Neural cell (in vitro differentiated cells): ENCODE measurements at regions not wholly inside any gene's neighbourhood (a gene's known extent, or its start where the extent isn't known, plus 50 kb on each side); places are given as distances from the start of the nearest gene placed in this dataset.

Source experiments
- H2AFZ ChIP-seq: fragments of 200-600, 300-800 bp; sonication (generic), shearing (Covaris generic); 2 replicates; pipeline ENCODE4 v1.6.0; 2014; ENCODE audit warnings: low read depth, mild to moderate bottlenecking, antibody characterized with exemption, low read length, moderate library complexity
- H3F3A ChIP-seq: fragments of 200-600 bp; shearing (Covaris generic); 2 replicates; pipeline ENCODE4 v1.6.1; 2016; ENCODE audit warnings: mild to moderate bottlenecking, moderate library complexity, mixed read lengths, antibody characterized with exemption, low read length; ENCODE audit not compliant: insufficient read depth, poor library complexity, severe bottlenecking
- H3K27ac ChIP-seq: fragments of 200-600, 300-800 bp; sonication (generic), shearing (Covaris generic); 2 replicates; pipeline ENCODE4 v1.5.1; 2014; ENCODE audit warnings: mild to moderate bottlenecking, low read length, moderate library complexity
- H3K27me3 ChIP-seq: fragments of 300-800, 200-600 bp; sonication (generic), shearing (Covaris generic); 2 replicates; pipeline ENCODE4 v1.6.0; 2014; ENCODE audit warnings: mild to moderate bottlenecking, low read depth, low read length, moderate library complexity; ENCODE audit not compliant: insufficient read depth
- H3K36me3 ChIP-seq: fragments of 300-800, 200-600 bp; sonication (generic), shearing (Covaris generic); 2 replicates; pipeline ENCODE4 v1.5.1; 2014; ENCODE audit warnings: mild to moderate bottlenecking, antibody characterized with exemption, low read length, moderate library complexity; ENCODE audit not compliant: insufficient read depth
- H3K4me2 ChIP-seq: fragments of 300-800, 200-600 bp; sonication (generic), shearing (Covaris generic); 2 replicates; pipeline ENCODE4 v1.6.0; 2014; ENCODE audit warnings: mild to moderate bottlenecking, low read length
- H3K4me3 ChIP-seq: fragments of 300-800, 200-600 bp; sonication (generic), shearing (Covaris generic); 2 replicates; pipeline ENCODE4 v1.5.1; 2014; ENCODE audit warnings: mild to moderate bottlenecking, low read length, moderate library complexity
- H3K79me2 ChIP-seq: fragments of 200-600 bp; shearing (Covaris generic); replicated peaks from 2 replicates; pipeline ENCODE4 v1.6.0; 2014; ENCODE audit warnings: mild to moderate bottlenecking, low read length, moderate library complexity; ENCODE audit not compliant: insufficient read depth
- H3K9ac ChIP-seq: fragments of 300-800, 200-600 bp; sonication (generic), shearing (Covaris generic); 2 replicates; pipeline ENCODE4 v1.6.1; 2016; ENCODE audit warnings: mild to moderate bottlenecking, low read length, mixed read lengths
- H3K9me2 ChIP-seq: fragments of 200-600 bp; shearing (Covaris generic); 2 replicates; pipeline ENCODE4 v1.6.1; 2016; ENCODE audit warnings: mild to moderate bottlenecking, low read length, mixed read lengths; ENCODE audit not compliant: insufficient read depth
- H3K9me3 ChIP-seq: fragments of 200-600, 300-800 bp; sonication (generic), shearing (Covaris generic); 2 replicates; pipeline ENCODE4 v1.6.1; 2016; ENCODE audit warnings: mild to moderate bottlenecking, mixed run types, low read length, moderate library complexity, mixed read lengths
- H4K20me1 ChIP-seq: fragments of 200-600 bp; shearing (Covaris generic); 2 replicates; pipeline ENCODE4 v1.6.1; 2016; ENCODE audit warnings: mild to moderate bottlenecking, mixed run types; ENCODE audit not compliant: insufficient read depth
- CTCF ChIP-seq: fragments of 450-650 bp; IDR thresholded peaks from 2 replicates; pipeline ENCODE4 v1.5.1; 2014; ENCODE audit warnings: antibody characterized with exemption, mild to moderate bottlenecking, moderate library complexity; ENCODE audit not compliant: poor library complexity, severe bottlenecking
- EP300 ChIP-seq: fragments of 450-650 bp; conservative IDR thresholded peaks from 2 replicates; pipeline ENCODE4 v1.6.1; 2014; ENCODE audit warnings: antibody characterized with exemption, mild to moderate bottlenecking, moderate library complexity; ENCODE audit not compliant: poor library complexity, severe bottlenecking
- EZH2 ChIP-seq: fragments of 200-600, 300-800 bp; shearing (Covaris generic), sonication (generic); IDR thresholded peaks from 2 replicates; pipeline ENCODE4 v1.6.1; 2014; ENCODE audit warnings: antibody characterized with exemption, low read length, borderline replicate concordance, mild to moderate bottlenecking; ENCODE audit not compliant: insufficient read depth, poor library complexity, severe bottlenecking
- MXI1 ChIP-seq: fragments of 450-650 bp; conservative IDR thresholded peaks from 2 replicates; pipeline ENCODE4 v1.6.1; 2014; ENCODE audit warnings: antibody characterized with exemption, mild to moderate bottlenecking; ENCODE audit not compliant: poor library complexity, severe bottlenecking
- POLR2AphosphoS5 ChIP-seq: IDR thresholded peaks from 2 replicates; pipeline ENCODE4 v1.6.1; 2012
- RAD21 ChIP-seq: fragments of 450-650 bp; conservative IDR thresholded peaks from 2 replicates; pipeline ENCODE4 v1.6.1; 2014; ENCODE audit warnings: antibody characterized with exemption, mild to moderate bottlenecking, moderate library complexity
- REST ChIP-seq: IDR thresholded peaks from 2 replicates; pipeline ENCODE4 v1.6.1; 2012; ENCODE audit warnings: borderline replicate concordance
- SMC3 ChIP-seq: fragments of 450-650 bp; conservative IDR thresholded peaks from 2 replicates; pipeline ENCODE4 v1.6.1; 2014; ENCODE audit warnings: antibody characterized with exemption, mild to moderate bottlenecking, moderate library complexity; ENCODE audit not compliant: poor library complexity
- TAF1 ChIP-seq: IDR thresholded peaks from 2 replicates; pipeline ENCODE4 v1.6.1; 2012; ENCODE audit warnings: low read depth

- Histone ChIP-seq H3K27me3 (no peaks in the 10 kb centered on the region), H3K36me3 (no peaks in the 10 kb centered on the region), H3K4me2 (no peak overlapping the region), H3F3A (no peaks in the 10 kb centered on the region), H3K9me2 (no peaks in the 10 kb centered on the region), H4K20me1 (no peaks in the 10 kb centered on the region), H2AFZ (no peak overlapping the region), H3K27ac (no peak overlapping the region), H3K9me3 (no peaks in the 10 kb centered on the region), H3K9ac (no peak overlapping the region), H3K79me2 (no peaks in the 10 kb centered on the region), H3K4me3 (no peak overlapping the region)
- TF ChIP-seq SMC3 (no peak), MXI1 (no peak), RAD21 (no peak), REST (no peak), TAF1 (no peak), CTCF (no peak), POLR2AphosphoS5 (no peak), EP300 (no peak), EZH2 (no peak)
Measured at GRCh38 chr12:19804737-19805136, 365.4 kb downstream of the AEBP2 start.

GRCh38 chr12:19808371-19808770 lies 369.1 kb downstream of the AEBP2 start:
- Histone ChIP-seq H3F3A (no peaks in the 10 kb centered on the region), H3K4me3 (no peak overlapping the region)
- TF ChIP-seq RAD21 (no peak), REST (no peak), POLR2AphosphoS5 (no peak), EZH2 (no peak)

More at GRCh38 chr12:19808371-19808770, 369.1 kb downstream of the AEBP2 start:
- H4K20me1 ChIP-seq: no peaks in the 10 kb centered on the region
- H3K36me3 ChIP-seq: no peaks in the 10 kb centered on the region
- H2AFZ ChIP-seq: no peak overlapping the region
- no peaks in the 10 kb centered on the region for H3K27me3 ChIP-seq
- no peak overlapping the region for H3K27ac ChIP-seq
- H3K9me2 ChIP-seq: no peaks in the 10 kb centered on the region
- H3K79me2 ChIP-seq: no peaks in the 10 kb centered on the region
- no peaks in the 10 kb centered on the region for H3K9me3 ChIP-seq
- H3K9ac ChIP-seq: no peak overlapping the region
- no peak overlapping the region for H3K4me2 ChIP-seq
